ENCODE measurements at regions not wholly inside any gene's neighbourhood (a gene's known extent, or its start where the extent isn't known, plus 50 kb on each side); places are given as distances from the start of the nearest gene placed in this dataset.
A peak's percentile ranks its signal among the peaks of the same experiment; 100 is the strongest.

DNA sequence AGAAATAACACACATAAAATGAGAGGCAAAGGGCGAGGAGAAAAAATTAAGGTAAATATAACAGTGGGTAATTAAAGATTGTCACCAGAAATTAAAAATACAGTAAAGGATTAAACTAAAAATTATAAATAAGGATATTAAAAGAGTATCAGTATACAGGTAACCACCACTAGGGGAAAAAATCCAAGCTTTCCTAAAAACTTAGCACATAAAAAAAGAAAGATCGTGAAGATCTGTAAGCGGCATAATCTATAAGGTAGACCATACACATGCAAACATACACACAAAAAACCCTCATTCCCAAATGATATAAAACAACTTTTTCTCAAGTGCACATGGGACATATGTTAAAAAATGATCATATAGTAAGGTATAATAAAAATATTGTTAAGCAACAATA lies 577.3 kb upstream of the NUDT12 start:
- BruUV-seq (replicated peaks) = no TSS peak
- CTCF ChIA-PET = interaction anchor here (1.0 to 1.3 kb wide), 2 partner anchors 12 to 365 kb away, joined by 3 read pairs; no protein-coding TSS in a partner anchor
- intact Hi-C loops (cut with micrococcal nuclease) = no loop called here
- RAD21 ChIA-PET (ENCODE audit: low non-redundant PET in 1 of 2, low total read pairs in 2 of 2, uncharacterized antibody in 2 of 2, unreplicated experiment in 2 of 2) = no interaction called here
- H3K4me1 ChIP-seq (ENCODE audit: control insufficient read depth in 1 of 2, insufficient read depth in 2 of 2, low read length in 2 of 2) = no peaks in the 10 kb centered on the region
- POLR2A ChIA-PET = no interaction called here
- no peaks in the 10 kb centered on the region for H3K9me2 ChIP-seq (ENCODE audit: insufficient read depth)
- no peak for ATAC-seq
- H3K9me3 ChIP-seq (ENCODE audit: control insufficient read depth in 1 of 2, insufficient read depth in 1 of 2, low read depth in 1 of 2, low read length in 2 of 2) = no peaks in the 10 kb centered on the region
- H3K79me2 ChIP-seq (ENCODE audit: insufficient read depth, low read length) = no peaks in the 10 kb centered on the region
- DNase-seq (ENCODE audit: low read depth, low spot score) = no peak
- H3K36me3 ChIP-seq (ENCODE audit: control insufficient read depth in 1 of 2, insufficient read depth in 2 of 2, low read length in 2 of 2) = no peaks in the 10 kb centered on the region
- H2AFZ ChIP-seq (ENCODE audit: low read depth, low read length, poor library complexity, severe bottlenecking) = no peak overlapping the region
- no peak overlapping the region for H3K9ac ChIP-seq (ENCODE audit: low read length)
- no peaks in the 10 kb centered on the region for H4K20me1 ChIP-seq (ENCODE audit: insufficient read depth)
- H3K27me3 ChIP-seq (ENCODE audit: insufficient read depth, low read length) = no peaks in the 10 kb centered on the region
- TF ChIP-seq CEBPB (IDR thresholded peaks at IDR 0.05; ENCODE audit: low read depth) = no peak
- no peak for TF ChIP-seq YY1 (IDR thresholded peaks at IDR 0.05; ENCODE audit: extremely low read depth, insufficient replicate concordance, low read depth, low read length)
- TF ChIP-seq EZH2 (IDR thresholded peaks at IDR 0.05) = no peak
- peak in 1 of 3 experiments; percentile 7; a peak in 1 of 6 replicates for TF ChIP-seq CTCF (IDR thresholded peaks at IDR 0.05 in 2 of 3, conservative IDR thresholded peaks at IDR 0.05 in 1 of 3; ENCODE audit: borderline replicate concordance in 1 of 3, insufficient read depth in 1 of 3, low read depth in 2 of 3, low read length in 2 of 3)
- H3K4me3 ChIP-seq (replicated peaks in 1 of 2; ENCODE audit: low read depth in 1 of 2, low read length in 2 of 2) = no peak overlapping the region
- H3K4me2 ChIP-seq (ENCODE audit: low read length) = no peak overlapping the region
- no peak overlapping the region for H3K27ac ChIP-seq (ENCODE audit: low read depth, low read length)

DNA sequence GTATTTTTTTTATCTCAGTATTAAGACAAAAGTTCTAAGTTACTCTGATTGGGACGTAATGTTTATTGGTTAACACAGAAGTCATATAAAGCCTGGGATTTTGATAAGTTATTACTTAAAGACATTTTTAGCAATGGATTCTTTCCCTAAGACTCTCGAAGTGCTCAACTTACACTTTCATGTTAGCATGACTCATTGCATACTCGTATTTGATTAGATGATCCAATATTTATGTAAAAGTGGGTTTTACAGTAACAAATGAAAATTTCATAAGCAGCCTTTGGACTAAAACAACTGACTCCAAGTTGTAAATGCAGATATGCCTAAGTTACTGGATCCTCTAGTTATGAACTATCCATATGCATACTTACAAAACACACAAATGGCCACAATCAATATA lies 567.7 kb upstream of the NUDT12 start:
- H3K27me3 ChIP-seq (ENCODE audit: insufficient read depth, low read length) = no peaks in the 10 kb centered on the region
- BruUV-seq (replicated peaks) = no TSS peak
- H3K9me2 ChIP-seq (ENCODE audit: insufficient read depth) = no peaks in the 10 kb centered on the region
- H3K79me2 ChIP-seq (ENCODE audit: insufficient read depth, low read length) = no peaks in the 10 kb centered on the region
- ChIA-PET POLR2A (no interaction called here), RAD21 (ENCODE audit: low non-redundant PET in 1 of 2, low total read pairs in 2 of 2, uncharacterized antibody in 2 of 2, unreplicated experiment in 2 of 2) (no interaction called here), CTCF (no interaction called here)
- no peak overlapping the region for H3K4me3 ChIP-seq (replicated peaks in 1 of 2; ENCODE audit: low read depth in 1 of 2, low read length in 2 of 2)
- no peak overlapping the region for H3K9ac ChIP-seq (ENCODE audit: low read length)
- H3K27ac ChIP-seq (ENCODE audit: low read depth, low read length) = no peak overlapping the region
- intact Hi-C loops (cut with micrococcal nuclease) = no loop called here
- H3K4me1 ChIP-seq (ENCODE audit: control insufficient read depth in 1 of 2, insufficient read depth in 2 of 2, low read length in 2 of 2) = no peaks in the 10 kb centered on the region
- H2AFZ ChIP-seq (ENCODE audit: low read depth, low read length, poor library complexity, severe bottlenecking) = no peak overlapping the region
- DNase-seq (ENCODE audit: low read depth, low spot score) = no peak
- no peaks in the 10 kb centered on the region for H3K9me3 ChIP-seq (ENCODE audit: control insufficient read depth in 1 of 2, insufficient read depth in 1 of 2, low read depth in 1 of 2, low read length in 2 of 2)
- H3K36me3 ChIP-seq (ENCODE audit: control insufficient read depth in 1 of 2, insufficient read depth in 2 of 2, low read length in 2 of 2) = no peaks in the 10 kb centered on the region; a peak in 1 of 4 replicates
- H4K20me1 ChIP-seq (ENCODE audit: insufficient read depth) = no peaks in the 10 kb centered on the region
- no peak overlapping the region for H3K4me2 ChIP-seq (ENCODE audit: low read length)
- ATAC-seq = no peak
- no peak for TF ChIP-seq ATF3 (IDR thresholded peaks at IDR 0.05)
- TF ChIP-seq ZNF274 (IDR thresholded peaks at IDR 0.05; ENCODE audit: low read depth, low read length) = no peak
- TF ChIP-seq CBX3 (IDR thresholded peaks at IDR 0.05; ENCODE audit: low read depth) = no peak
- no peak for TF ChIP-seq FOSL1 (IDR thresholded peaks at IDR 0.05; ENCODE audit: low read depth)
- no peak for TF ChIP-seq POLR2A (IDR thresholded peaks at IDR 0.05; ENCODE audit: borderline replicate concordance, extremely low read depth, insufficient read depth, insufficient read length)

Data from HCT116 (cell line).